ENCODE measurements at regions not wholly inside any gene's neighbourhood (a gene's known extent, or its start where the extent isn't known, plus 50 kb on each side); places are given as distances from the start of the nearest gene placed in this dataset.

- TF ChIP-seq ZFP69B (tag by site-specific recombination; IDR thresholded peaks at IDR 0.05) (no peak), CTCF (tag by site-specific recombination; IDR thresholded peaks at IDR 0.05) (no peak), ZNF211 (tag by site-specific recombination; IDR thresholded peaks at IDR 0.05; ENCODE audit: low read depth) (no peak)
Observed at GRCh38 chr6:78460711-78461110, 406.6 kb upstream of the IRAK1BP1 start.

Measured in HEK293 (cell line).